ENCODE measurements at regions not wholly inside any gene's neighbourhood (a gene's known extent, or its start where the extent isn't known, plus 50 kb on each side); places are given as distances from the start of the nearest gene placed in this dataset.

- no peaks in the 10 kb centered on the region for H3K9me3 ChIP-seq
- no peak for TF ChIP-seq CBX2 (IDR thresholded peaks at IDR 0.05; ENCODE audit: borderline replicate concordance, low read depth)
- TF ChIP-seq NFE2L2 (conservative IDR thresholded peaks at IDR 0.05; ENCODE audit: low read length): no peak
- no peak for TF ChIP-seq KDM1A (IDR thresholded peaks at IDR 0.05; ENCODE audit: low read depth)
- no peak for TF ChIP-seq HOXB5 (CRISPR knock-in tag; IDR thresholded peaks at IDR 0.05)
- no peak for TF ChIP-seq ATOH8 (CRISPR knock-in tag; IDR thresholded peaks at IDR 0.05; ENCODE audit: low read depth)
- no peak for TF ChIP-seq RFX5 (IDR thresholded peaks at IDR 0.05)
- TF ChIP-seq RARB (CRISPR knock-in tag; IDR thresholded peaks at IDR 0.05): no peak
- ChIA-PET CTCF (no interaction called here), POLR2A (no interaction called here)
- DNase-seq (ENCODE audit: low read depth in 1 of 2, low spot score in 1 of 2): no peak
- H3K4me1 ChIP-seq: no peaks in the 10 kb centered on the region
- 0% methylated on average over 1 of the region's 1 CpG for WGBS (ENCODE audit: missing lambda C conversion rate)
- H3K4me3 ChIP-seq: no peak overlapping the region
- FAIRE-seq: no peak
- no peak for ATAC-seq
- no peak overlapping the region for H3K4me2 ChIP-seq
- H3K27ac ChIP-seq: no peak overlapping the region
These were observed 280.9 kb downstream of the TENT4A start for GRCh38 chr5:6994097-6994496.

- no peak overlapping the region for H3K4me3 ChIP-seq
- ATAC-seq (no peak), FAIRE-seq (no peak), DNase-seq (ENCODE audit: low read depth in 1 of 2, low spot score in 1 of 2) (no peak)
- ChIA-PET CTCF (no interaction called here), POLR2A (no interaction called here)
- no peaks in the 10 kb centered on the region for H3K9me3 ChIP-seq
- H3K4me2 ChIP-seq: no peak overlapping the region
- TF ChIP-seq ESRRA (IDR thresholded peaks at IDR 0.05; ENCODE audit: borderline replicate concordance, low read length) (no peak), E2F6 (IDR thresholded peaks at IDR 0.05; ENCODE audit: borderline replicate concordance, low read depth) (no peak), SMC3 (IDR thresholded peaks at IDR 0.05) (no peak), MYC (IDR thresholded peaks at IDR 0.05; ENCODE audit: borderline replicate concordance, low read length) (no peak), JUN (IDR thresholded peaks at IDR 0.05) (no peak), ZNF302 (CRISPR knock-in tag; IDR thresholded peaks at IDR 0.05) (no peak), KDM5A (IDR thresholded peaks at IDR 0.05) (no peak), HOXA7 (CRISPR knock-in tag; IDR thresholded peaks at IDR 0.05) (no peak), MAX (IDR thresholded peaks at IDR 0.05) (no peak), CHD2 (IDR thresholded peaks at IDR 0.05; ENCODE audit: low read length, partially characterized antibody) (no peak), NPAS2 (CRISPR knock-in tag; IDR thresholded peaks at IDR 0.05; ENCODE audit: borderline replicate concordance) (no peak), RNF2 (IDR thresholded peaks at IDR 0.05; ENCODE audit: borderline replicate concordance, low read depth) (no peak), CTCF (IDR thresholded peaks at IDR 0.05) (no peak), FOXS1 (CRISPR knock-in tag; IDR thresholded peaks at IDR 0.05) (no peak), USF2 (IDR thresholded peaks at IDR 0.05) (no peak), HOXB13 (CRISPR knock-in tag; IDR thresholded peaks at IDR 0.05; ENCODE audit: low read depth) (no peak)
- no peak overlapping the region for H3K27ac ChIP-seq
- WGBS (ENCODE audit: missing lambda C conversion rate): 0% methylated on average over 2 of the region's 2 CpGs
- no peaks in the 10 kb centered on the region for H3K4me1 ChIP-seq
These were observed 281.9 kb downstream of the TENT4A start for GRCh38 chr5:6995115-6995514.

Data from A549 (cell line).